Adrenal gland (tissue), 5 donors: ENCODE measurements at regions not wholly inside any gene's neighbourhood (a gene's known extent, or its start where the extent isn't known, plus 50 kb on each side); places are given as distances from the start of the nearest gene placed in this dataset.

Source experiments
- CTCF ChIP-seq, 6 experiments: fragments of 450-650 bp in 4 of 6; fragments of 200-600 bp in 2 of 6; sonication (generic) in 1 of 6; IDR thresholded peaks; 1 replicate in 5 of 6; 2 replicates in 1 of 6; pipeline versions ENCODE4 v1.5.1 to v1.8.0; 2016 to 2021; ENCODE audit warnings: antibody characterized with exemption in 6 of 6, mild to moderate bottlenecking in 2 of 6, moderate library complexity in 1 of 6
- POLR2A ChIP-seq, 2 donors: fragments of 450-650 bp; IDR thresholded peaks; one replicate each; pipeline ENCODE4 v1.6.1; 2017; ENCODE audit warnings: antibody characterized with exemption in 2 of 2, mild to moderate bottlenecking in 2 of 2, moderate library complexity in 1 of 2
- donor health status: DM: no; HTN: no; CAD: no.

- TF ChIP-seq POLR2A (IDR thresholded peaks at IDR 0.05) (no peak), CTCF (IDR thresholded peaks at IDR 0.05) (no peak)
Observed at GRCh38 chr10:129005804-129006203, 461.2 kb upstream of the MGMT start.
